Breast epithelium (tissue), 4 donors: ENCODE measurements at regions not wholly inside any gene's neighbourhood (a gene's known extent, or its start where the extent isn't known, plus 50 kb on each side); places are given as distances from the start of the nearest gene placed in this dataset.

ENCODE experiments used
- DNase-seq, 2 donors: peaks; one replicate each; pipeline ENCODE4 v3.0.0-alpha.2; 2019; ENCODE audit warnings: low spot score in 2 of 2
- H3K27ac ChIP-seq, 2 donors: fragments of 200-600 bp; sonication (generic) in 1 of 2; one replicate each; pipeline ENCODE4 v1.5.1; 2016 to 2019; ENCODE audit warnings: mild to moderate bottlenecking in 1 of 2
- H3K27me3 ChIP-seq, 2 donors: fragments of 200-600 bp; sonication (generic) in 1 of 2; one replicate each; pipeline versions ENCODE4 v1.5.1 to v1.6.0; 2017 to 2019; ENCODE audit warnings: control low read depth in 1 of 2, mild to moderate bottlenecking in 1 of 2
- H3K36me3 ChIP-seq: fragments of 200-600 bp; one replicate; pipeline ENCODE4 v1.5.1; 2019
- H3K4me1 ChIP-seq, 2 donors: fragments of 200-600 bp; sonication (generic); one replicate each; pipeline ENCODE4 v1.5.1; 2016 to 2019; ENCODE audit warnings: control low read depth in 1 of 2
- H3K4me3 ChIP-seq, 3 donors: fragments of 200-600 bp; sonication (generic); 1 replicate in 2 of 3; 2 replicates in 1 of 3; pipeline ENCODE4 v1.5.1; 2016 to 2019; ENCODE audit warnings: mild to moderate bottlenecking in 3 of 3, moderate library complexity in 2 of 3
- H3K9me3 ChIP-seq, 2 donors: fragments of 200-600 bp; sonication (generic) in 1 of 2; one replicate each; pipeline ENCODE4 v1.5.1; 2016 to 2019; ENCODE audit warnings: control low read depth in 1 of 2
- CTCF ChIP-seq, 3 donors: fragments of 450-650 bp; IDR thresholded peaks; one replicate each; pipeline ENCODE4 v1.5.1; 2016 to 2017; ENCODE audit warnings: antibody characterized with exemption in 3 of 3, mild to moderate bottlenecking in 3 of 3, moderate library complexity in 3 of 3
- POLR2A ChIP-seq: fragments of 450-650 bp; IDR thresholded peaks from one replicate; pipeline ENCODE4 v1.6.1; 2016; ENCODE audit warnings: antibody characterized with exemption, mild to moderate bottlenecking, moderate library complexity
- POLR2AphosphoS5 ChIP-seq, 3 donors: sonication (generic); formaldehyde crosslinking; IDR thresholded peaks; one replicate each; pipeline ENCODE4 v1.6.1; 2017; ENCODE audit warnings: antibody characterized with exemption in 3 of 3
- intact Hi-C: fragments of 100-400 bp; cut with DNase I; formaldehyde crosslinking; loops from one replicate; pipeline ENCODE4 v1.15.1; 2023; ENCODE audit warnings: low total_unique reads

DNA sequence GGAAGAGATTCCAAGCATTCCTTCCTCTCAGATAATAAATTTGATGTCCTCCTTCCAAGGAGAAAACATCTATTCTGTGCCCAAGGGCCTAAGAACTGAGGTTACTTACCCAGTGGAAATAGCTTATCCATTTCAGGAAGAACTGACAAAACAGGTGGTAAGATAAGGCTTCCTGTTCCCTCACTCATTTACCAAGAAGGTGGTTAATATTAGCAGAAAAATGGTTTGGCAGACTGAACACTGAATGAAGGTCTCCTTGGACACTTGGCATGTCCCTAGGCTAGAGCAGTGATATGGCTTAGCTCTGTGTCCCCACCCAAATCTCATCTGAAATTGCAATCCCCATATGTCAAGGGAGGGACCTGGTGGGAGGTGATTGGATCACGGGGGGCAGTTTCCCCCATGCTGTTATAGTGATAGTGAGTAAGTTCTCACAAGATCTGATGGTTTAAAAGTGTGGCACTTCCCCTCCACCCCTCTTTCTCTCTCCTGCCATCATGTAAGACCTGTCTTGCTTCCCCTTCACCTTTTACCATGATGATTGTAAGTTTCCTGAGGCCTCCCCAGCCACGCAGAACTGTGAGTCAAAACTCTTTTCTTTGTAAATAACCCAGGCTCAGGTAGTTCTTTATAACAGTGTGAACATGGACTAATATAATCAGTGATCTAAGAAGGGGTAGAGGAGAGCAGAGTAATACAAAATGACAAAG lies 127.4 kb downstream of the ST8SIA2 start:
- Histone ChIP-seq H3K9me3 (no peaks in the 10 kb centered on the region), H3K4me3 (no peak overlapping the region), H3K27me3 (no peaks in the 10 kb centered on the region), H3K36me3 (no peaks in the 10 kb centered on the region), H3K4me1 (peaks cover 0 to 6% of the 10 kb centered on the region in 2 donors), H3K27ac (peak overlapping the region; percentile 11 to 32)
- no peak for DNase-seq
- TF ChIP-seq CTCF (IDR thresholded peaks at IDR 0.05) = no peak
- TF ChIP-seq POLR2AphosphoS5 (IDR thresholded peaks at IDR 0.05) = no peak
- TF ChIP-seq POLR2A = no peak
- intact Hi-C loops = no loop called here

GRCh38 chr15:92519709-92520108 lies 126.0 kb downstream of the ST8SIA2 start:
- no peak for TF ChIP-seq POLR2AphosphoS5 (IDR thresholded peaks at IDR 0.05)
- no peak for TF ChIP-seq CTCF (IDR thresholded peaks at IDR 0.05)
- no peak for TF ChIP-seq POLR2A
- Histone ChIP-seq H3K27me3 (no peaks in the 10 kb centered on the region), H3K27ac (no peak overlapping the region), H3K4me1 (peaks cover 0 to 6% of the 10 kb centered on the region in 2 donors), H3K4me3 (no peak overlapping the region), H3K9me3 (no peaks in the 10 kb centered on the region), H3K36me3 (no peaks in the 10 kb centered on the region)
- DNase-seq = no peak
- intact Hi-C loops = no loop called here
